ENCODE measurements at regions not wholly inside any gene's neighbourhood (a gene's known extent, or its start where the extent isn't known, plus 50 kb on each side); places are given as distances from the start of the nearest gene placed in this dataset.

GRCh38 chr1:68328490-68328889, 96.2 kb upstream of the WLS start:
- no peak for TF ChIP-seq CTCF (IDR thresholded peaks at IDR 0.05)
- DNase-seq, result no peak
- ATAC-seq (ENCODE audit: low read depth), result no peak
- CTCF ChIA-PET, result no interaction called here
- POLR2A ChIA-PET, result no interaction called here
- Mint-ChIP-seq H3K27me3 (no peaks in the 10 kb centered on the region), H3K4me1 (no peaks in the 10 kb centered on the region), H3K36me3 (ENCODE audit: low read depth) (no peaks in the 10 kb centered on the region), H3K4me3 (no peak overlapping the region), H3K9me3 (no peaks in the 10 kb centered on the region), H3K27ac (no peak overlapping the region)
- intact Hi-C loops (cut with micrococcal nuclease), result loop anchor here (5.0 kb wide), 1 partner anchor 49 kb away; no protein-coding TSS in a partner anchor

- no peaks in the 10 kb centered on the region for H3K4me1 Mint-ChIP-seq
- H3K4me3 Mint-ChIP-seq, result no peak overlapping the region
- H3K27ac Mint-ChIP-seq, result no peak overlapping the region
- ATAC-seq (ENCODE audit: low read depth), result no peak
- no peaks in the 10 kb centered on the region for H3K9me3 Mint-ChIP-seq
- intact Hi-C loops (cut with micrococcal nuclease), result loop anchor here (5.0 kb wide), 1 partner anchor 50 kb away; no protein-coding TSS in a partner anchor
- no peak for TF ChIP-seq CTCF (IDR thresholded peaks at IDR 0.05)
- no peaks in the 10 kb centered on the region for H3K36me3 Mint-ChIP-seq (ENCODE audit: low read depth)
- ChIA-PET CTCF (no interaction called here), POLR2A (no interaction called here)
- no peaks in the 10 kb centered on the region for H3K27me3 Mint-ChIP-seq
- DNase-seq, result no peak
Measured at GRCh38 chr1:68327414-68327813, 95.1 kb upstream of the WLS start.

GRCh38 chr1:68326481-68326880, 94.2 kb upstream of the WLS start:
- H3K4me3 Mint-ChIP-seq, result no peak overlapping the region
- ChIA-PET CTCF (no interaction called here), POLR2A (no interaction called here)
- intact Hi-C loops (cut with micrococcal nuclease), result loop anchor here (5.0 kb wide), 1 partner anchor 51 kb away; no protein-coding TSS in a partner anchor
- H3K36me3 Mint-ChIP-seq (ENCODE audit: low read depth), result no peaks in the 10 kb centered on the region
- no peaks in the 10 kb centered on the region for H3K27me3 Mint-ChIP-seq
- H3K27ac Mint-ChIP-seq, result no peak overlapping the region
- DNase-seq (no peak), ATAC-seq (ENCODE audit: low read depth) (no peak)
- H3K4me1 Mint-ChIP-seq, result no peaks in the 10 kb centered on the region
- TF ChIP-seq CTCF (IDR thresholded peaks at IDR 0.05), result no peak
- H3K9me3 Mint-ChIP-seq, result no peaks in the 10 kb centered on the region

- ChIA-PET CTCF (no interaction called here), POLR2A (no interaction called here)
- Mint-ChIP-seq H3K36me3 (ENCODE audit: low read depth) (no peaks in the 10 kb centered on the region), H3K27me3 (peaks cover 3% of the 10 kb centered on the region), H3K4me1 (no peaks in the 10 kb centered on the region), H3K27ac (no peak overlapping the region), H3K9me3 (no peaks in the 10 kb centered on the region), H3K4me3 (no peak overlapping the region)
- TF ChIP-seq CTCF (IDR thresholded peaks at IDR 0.05), result no peak
- ATAC-seq (ENCODE audit: low read depth), result no peak
- intact Hi-C loops (cut with micrococcal nuclease), result no loop called here
- no peak for DNase-seq
Measured at GRCh38 chr1:68324316-68324715, 92.0 kb upstream of the WLS start.

GRCh38 chr1:68322837-68323687, 90.7 kb upstream of the WLS start:
- Mint-ChIP-seq H3K27me3 (peaks cover 3% of the 10 kb centered on the region), H3K4me1 (no peaks in the 10 kb centered on the region), H3K36me3 (ENCODE audit: low read depth) (no peaks in the 10 kb centered on the region), H3K27ac (no peak overlapping the region), H3K4me3 (no peak overlapping the region), H3K9me3 (no peaks in the 10 kb centered on the region)
- CTCF ChIA-PET, result no interaction called here
- intact Hi-C loops (cut with micrococcal nuclease), result no loop called here
- DNase-seq, result no peak
- POLR2A ChIA-PET, result no interaction called here
- ATAC-seq (ENCODE audit: low read depth), result no peak
- TF ChIP-seq CTCF (IDR thresholded peaks at IDR 0.05), result no peak

Measured in activated B cell treated with CpG ODN at 0.5 μM for 24 hours (primary cell).